SK-N-SH (cell line): ENCODE measurements at regions not wholly inside any gene's neighbourhood (a gene's known extent, or its start where the extent isn't known, plus 50 kb on each side); places are given as distances from the start of the nearest gene placed in this dataset.

ENCODE experiments used
- CTCF ChIA-PET: fragments of 300-600, 350-600 bp; formaldehyde crosslinking; extraction: SDS; loops from one replicate; lab custom pipeline; 2021; lab: Yijun Ruan, JAX
- POLR2A ChIA-PET: fragments of 350-600 bp; sonication (Branson Sonifier 250); formaldehyde crosslinking; extraction: SDS; loops from one replicate; lab custom pipeline; 2020; ENCODE audit warnings: antibody characterized with exemption, inconsistent platforms; lab: Yijun Ruan, JAX
- DNase-seq: peaks from one replicate; pipeline ENCODE4 v3.0.0; 2012
- H2AFZ ChIP-seq: fragments of 200-600 bp; sonication (generic); 2 replicates; pipeline ENCODE4 v1.8.1; 2016; ENCODE audit warnings: antibody characterized with exemption, mild to moderate bottlenecking, low read depth
- H3F3A ChIP-seq: fragments of 200-600 bp; sonication (generic); replicated peaks from 2 replicates; pipeline ENCODE3; 2016; ENCODE audit warnings: antibody characterized with exemption, mild to moderate bottlenecking; ENCODE audit not compliant: insufficient read depth
- H3K27ac ChIP-seq, 2 experiments: fragments of 200-500 bp in 1 of 2; fragments of 200-600 bp in 1 of 2; sonication (Bioruptor generic) in 1 of 2; sonication (generic), shearing (Covaris generic) in 1 of 2; 2 replicates each; pipeline versions ENCODE4 v1.5.1 to v1.6.1; 2014 to 2016; ENCODE audit warnings: low read depth in 2 of 2, inconsistent platforms in 1 of 2, low read length in 1 of 2, mild to moderate bottlenecking in 1 of 2, mixed read lengths in 1 of 2
- H3K27me3 ChIP-seq: fragments of 200-600 bp; sonication (generic), shearing (Covaris generic); 2 replicates; pipeline ENCODE4 v1.6.1; 2016; ENCODE audit warnings: mixed run types; ENCODE audit not compliant: insufficient read depth
- H3K36me3 ChIP-seq, 2 experiments: fragments of 200-500 bp in 1 of 2; fragments of 200-600 bp in 1 of 2; sonication (Bioruptor generic) in 1 of 2; sonication (generic) in 1 of 2; replicated peaks in 1 of 2; 2 replicates each; pipeline versions ENCODE3 to v1.5.1; 2014 to 2016; ENCODE audit warnings: low read length in 1 of 2, mild to moderate bottlenecking in 1 of 2; ENCODE audit not compliant: insufficient read depth in 2 of 2, control insufficient read depth in 1 of 2
- H3K4me1 ChIP-seq, 2 experiments: fragments of 200-500 bp in 1 of 2; fragments of 200-600 bp in 1 of 2; sonication (Bioruptor generic) in 1 of 2; sonication (generic), shearing (Covaris generic) in 1 of 2; 2 replicates each; pipeline versions ENCODE4 v1.5.1 to v1.6.1; 2014 to 2016; ENCODE audit warnings: low read depth in 1 of 2, low read length in 1 of 2, mixed run types in 1 of 2; ENCODE audit not compliant: insufficient read depth in 2 of 2, control insufficient read depth in 1 of 2
- H3K4me2 ChIP-seq: fragments of 200-600 bp; sonication (generic), shearing (Covaris generic); 2 replicates; pipeline ENCODE4 v1.6.1; 2017; ENCODE audit warnings: mixed run types
- H3K4me3 ChIP-seq, 2 experiments: fragments of 200-500 bp in 1 of 2; fragments of 200-600 bp in 1 of 2; sonication (Bioruptor generic) in 1 of 2; sonication (generic), shearing (Covaris generic) in 1 of 2; 2 replicates each; pipeline versions ENCODE4 v1.5.1 to v1.8.1; 2014 to 2016; ENCODE audit warnings: low read depth in 2 of 2, inconsistent platforms in 1 of 2, low read length in 1 of 2, mild to moderate bottlenecking in 1 of 2, mixed read lengths in 1 of 2, moderate library complexity in 1 of 2
- H3K79me2 ChIP-seq: fragments of 200-600 bp; sonication (generic); 2 replicates; pipeline ENCODE4 v1.8.1; 2017; ENCODE audit warnings: mild to moderate bottlenecking; ENCODE audit not compliant: insufficient read depth
- H3K9ac ChIP-seq: fragments of 200-600 bp; sonication (generic); 2 replicates; pipeline ENCODE4 v1.6.1; 2017; ENCODE audit warnings: mixed run types
- H3K9me2 ChIP-seq: fragments of 200-600 bp; sonication (generic); 2 replicates; pipeline ENCODE4 v1.6.1; 2017; ENCODE audit warnings: mixed run types
- H3K9me3 ChIP-seq: fragments of 200-600 bp; sonication (generic); 2 replicates; pipeline ENCODE4 v1.6.1; 2017; ENCODE audit warnings: mixed run types, mild to moderate bottlenecking, moderate library complexity
- H4K20me1 ChIP-seq: fragments of 200-600 bp; sonication (generic); 2 replicates; pipeline ENCODE4 v1.6.1; 2017; ENCODE audit warnings: mild to moderate bottlenecking, mixed run types; ENCODE audit not compliant: insufficient read depth
- FOXJ3 ChIP-seq: sonication (generic); formaldehyde crosslinking; IDR thresholded peaks from 2 replicates; pipeline ENCODE4 v1.5.1; 2020; ENCODE audit warnings: mild to moderate bottlenecking, missing genetic modification reagents
- GATA2 ChIP-seq: sonication (generic); formaldehyde crosslinking; IDR thresholded peaks from 2 replicates; pipeline ENCODE4 v1.5.0; 2020; ENCODE audit warnings: mild to moderate bottlenecking, missing genetic modification reagents
- JUND ChIP-seq: IDR thresholded peaks from 2 replicates; pipeline ENCODE4 v1.4.0; 2012
- MXI1 ChIP-seq: IDR thresholded peaks from 2 replicates; pipeline ENCODE4 v1.6.1; 2012; ENCODE audit warnings: mild to moderate bottlenecking, low read depth, low read length, improper control_type of control experiment
- NFIC ChIP-seq: IDR thresholded peaks from 2 replicates; pipeline ENCODE4 v1.4.0; 2012; ENCODE audit warnings: borderline replicate concordance
- RCOR1 ChIP-seq: fragments of 150-350 bp; IDR thresholded peaks from 2 replicates; pipeline ENCODE4 v1.6.1; 2017; ENCODE audit warnings: antibody characterized with exemption, low read length
- SMC3 ChIP-seq: IDR thresholded peaks from 2 replicates; pipeline ENCODE4 v1.6.1; 2012; ENCODE audit warnings: low read depth, low read length, improper control_type of control experiment
- TEAD4 ChIP-seq: IDR thresholded peaks from 2 replicates; pipeline ENCODE4 v1.4.0; 2012; ENCODE audit warnings: mild to moderate bottlenecking, borderline replicate concordance; ENCODE audit not compliant: insufficient read depth
- WGBS: methylation state at CpG from one replicate; pipeline ENCODE4 v1.1.6; 2017; ENCODE audit warnings: low lambda C conversion rate; 5-methylcytosine and 5-hydroxymethylcytosine counted together
- TF ChIP-seq, protein P1 (sequence below): IDR thresholded peaks from 2 replicates; pipeline ENCODE4; 2012
- TF ChIP-seq, protein P2 (sequence below): fragments of 150-350 bp; IDR thresholded peaks from 2 replicates; pipeline ENCODE4 v1.6.1; 2016; ENCODE audit warnings: mild to moderate bottlenecking, low read depth, low read length
- TF ChIP-seq, protein P3 (sequence below): IDR thresholded peaks from 2 replicates; pipeline ENCODE4 v1.6.1; 2012; ENCODE audit warnings: mild to moderate bottlenecking, low read depth, low read length, moderate library complexity
- TF ChIP-seq, protein P4 (sequence below): IDR thresholded peaks from 2 replicates; pipeline ENCODE4 v1.4.0; 2012; ENCODE audit warnings: low read depth

DNA sequence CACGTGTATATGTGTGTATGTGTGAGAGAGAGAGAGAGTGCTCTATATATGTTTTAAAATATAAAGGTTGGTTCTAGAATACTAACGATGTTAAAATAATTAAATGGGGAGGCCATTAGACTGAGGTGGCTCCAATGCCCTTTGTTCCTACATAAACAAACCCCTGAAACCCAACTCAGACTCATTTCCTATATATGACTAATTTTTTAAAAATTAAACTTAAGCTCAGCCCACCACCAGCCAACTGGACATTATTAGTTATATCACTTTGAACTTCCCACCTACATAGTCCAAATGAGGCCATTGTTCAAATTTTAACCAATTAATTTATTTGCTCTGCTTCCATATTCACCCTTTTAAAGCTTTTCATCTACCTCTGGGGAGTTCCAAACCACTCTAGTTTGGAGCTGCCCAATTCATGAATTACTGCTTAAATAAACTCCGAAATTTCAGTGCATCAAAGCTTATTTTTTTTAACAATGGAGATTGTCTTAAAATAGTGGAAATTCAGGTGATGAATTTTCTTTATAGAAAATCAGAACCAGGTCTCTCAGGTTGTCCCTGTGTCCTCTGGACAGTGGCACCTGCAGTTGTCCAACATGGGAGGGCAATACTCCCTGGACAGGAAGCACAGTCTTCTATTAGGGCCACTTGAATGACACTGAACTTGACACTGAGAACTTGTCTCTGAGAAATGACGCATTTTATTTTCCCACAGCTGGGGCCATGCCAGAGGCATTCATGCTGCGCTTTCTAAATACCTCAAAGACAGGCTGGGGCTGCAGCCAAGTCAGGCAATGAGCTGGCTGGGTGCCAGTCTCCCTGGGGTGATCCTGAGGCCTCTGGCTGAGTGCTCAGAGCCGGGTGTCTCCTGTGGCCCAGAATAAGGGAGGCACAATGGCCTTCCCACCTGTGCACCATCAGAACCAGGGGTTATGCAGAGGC lies 109.5 kb upstream of the TMEM72 start:
- 0 out of 2 replicates have a peak overlapping the region, but pooled peaks have one; percentile 15 for H3K4me2 ChIP-seq
- no peaks in the 10 kb centered on the region for H3K79me2 ChIP-seq
- no peaks in the 10 kb centered on the region for H3F3A ChIP-seq
- no peak overlapping the region for H3K4me3 ChIP-seq
- H2AFZ ChIP-seq, result no peak overlapping the region
- H3K27me3 ChIP-seq, result peaks cover 45% of the 10 kb centered on the region
- TF ChIP-seq MXI1 (no peak), SMC3 (no peak), NFIC (peak; percentile 62), FOXJ3 (CRISPR knock-in tag) (no peak), JUND (no peak), TEAD4 (no peak), RCOR1 (no peak), GATA2 (CRISPR knock-in tag) (no peak)
- TF ChIP-seq, protein P1, sequence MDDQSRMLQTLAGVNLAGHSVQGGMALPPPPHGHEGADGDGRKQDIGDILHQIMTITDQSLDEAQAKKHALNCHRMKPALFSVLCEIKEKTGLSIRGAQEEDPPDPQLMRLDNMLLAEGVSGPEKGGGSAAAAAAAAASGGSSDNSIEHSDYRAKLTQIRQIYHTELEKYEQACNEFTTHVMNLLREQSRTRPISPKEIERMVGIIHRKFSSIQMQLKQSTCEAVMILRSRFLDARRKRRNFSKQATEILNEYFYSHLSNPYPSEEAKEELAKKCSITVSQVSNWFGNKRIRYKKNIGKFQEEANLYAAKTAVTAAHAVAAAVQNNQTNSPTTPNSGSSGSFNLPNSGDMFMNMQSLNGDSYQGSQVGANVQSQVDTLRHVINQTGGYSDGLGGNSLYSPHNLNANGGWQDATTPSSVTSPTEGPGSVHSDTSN, result peak; percentile 34
- TF ChIP-seq, protein P2, sequence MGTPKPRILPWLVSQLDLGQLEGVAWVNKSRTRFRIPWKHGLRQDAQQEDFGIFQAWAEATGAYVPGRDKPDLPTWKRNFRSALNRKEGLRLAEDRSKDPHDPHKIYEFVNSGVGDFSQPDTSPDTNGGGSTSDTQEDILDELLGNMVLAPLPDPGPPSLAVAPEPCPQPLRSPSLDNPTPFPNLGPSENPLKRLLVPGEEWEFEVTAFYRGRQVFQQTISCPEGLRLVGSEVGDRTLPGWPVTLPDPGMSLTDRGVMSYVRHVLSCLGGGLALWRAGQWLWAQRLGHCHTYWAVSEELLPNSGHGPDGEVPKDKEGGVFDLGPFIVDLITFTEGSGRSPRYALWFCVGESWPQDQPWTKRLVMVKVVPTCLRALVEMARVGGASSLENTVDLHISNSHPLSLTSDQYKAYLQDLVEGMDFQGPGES, result no peak
- TF ChIP-seq, protein P3, sequence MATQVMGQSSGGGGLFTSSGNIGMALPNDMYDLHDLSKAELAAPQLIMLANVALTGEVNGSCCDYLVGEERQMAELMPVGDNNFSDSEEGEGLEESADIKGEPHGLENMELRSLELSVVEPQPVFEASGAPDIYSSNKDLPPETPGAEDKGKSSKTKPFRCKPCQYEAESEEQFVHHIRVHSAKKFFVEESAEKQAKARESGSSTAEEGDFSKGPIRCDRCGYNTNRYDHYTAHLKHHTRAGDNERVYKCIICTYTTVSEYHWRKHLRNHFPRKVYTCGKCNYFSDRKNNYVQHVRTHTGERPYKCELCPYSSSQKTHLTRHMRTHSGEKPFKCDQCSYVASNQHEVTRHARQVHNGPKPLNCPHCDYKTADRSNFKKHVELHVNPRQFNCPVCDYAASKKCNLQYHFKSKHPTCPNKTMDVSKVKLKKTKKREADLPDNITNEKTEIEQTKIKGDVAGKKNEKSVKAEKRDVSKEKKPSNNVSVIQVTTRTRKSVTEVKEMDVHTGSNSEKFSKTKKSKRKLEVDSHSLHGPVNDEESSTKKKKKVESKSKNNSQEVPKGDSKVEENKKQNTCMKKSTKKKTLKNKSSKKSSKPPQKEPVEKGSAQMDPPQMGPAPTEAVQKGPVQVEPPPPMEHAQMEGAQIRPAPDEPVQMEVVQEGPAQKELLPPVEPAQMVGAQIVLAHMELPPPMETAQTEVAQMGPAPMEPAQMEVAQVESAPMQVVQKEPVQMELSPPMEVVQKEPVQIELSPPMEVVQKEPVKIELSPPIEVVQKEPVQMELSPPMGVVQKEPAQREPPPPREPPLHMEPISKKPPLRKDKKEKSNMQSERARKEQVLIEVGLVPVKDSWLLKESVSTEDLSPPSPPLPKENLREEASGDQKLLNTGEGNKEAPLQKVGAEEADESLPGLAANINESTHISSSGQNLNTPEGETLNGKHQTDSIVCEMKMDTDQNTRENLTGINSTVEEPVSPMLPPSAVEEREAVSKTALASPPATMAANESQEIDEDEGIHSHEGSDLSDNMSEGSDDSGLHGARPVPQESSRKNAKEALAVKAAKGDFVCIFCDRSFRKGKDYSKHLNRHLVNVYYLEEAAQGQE, result no peak
- TF ChIP-seq, protein P4, sequence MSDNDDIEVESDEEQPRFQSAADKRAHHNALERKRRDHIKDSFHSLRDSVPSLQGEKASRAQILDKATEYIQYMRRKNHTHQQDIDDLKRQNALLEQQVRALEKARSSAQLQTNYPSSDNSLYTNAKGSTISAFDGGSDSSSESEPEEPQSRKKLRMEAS, result no peak
- H3K9ac ChIP-seq, result no peak overlapping the region
- H3K27ac ChIP-seq, result peak overlapping the region in 1 of 2 experiments; percentile 35; a peak in 1 of 4 replicates
- H3K36me3 ChIP-seq, result no peaks in the 10 kb centered on the region
- no peaks in the 10 kb centered on the region for H4K20me1 ChIP-seq
- H3K4me1 ChIP-seq, result peaks cover 0 to 4% of the 10 kb centered on the region in 2 experiments; a peak in 1 of 4 replicates
- H3K9me2 ChIP-seq, result no peaks in the 10 kb centered on the region
- ChIA-PET CTCF (no interaction called here), POLR2A (no interaction called here)
- no peak for DNase-seq
- 1% methylated on average over 6 of the region's 6 CpGs for WGBS
- H3K9me3 ChIP-seq, result no peaks in the 10 kb centered on the region
